CD4-positive, alpha-beta T cell treated with Interleukin-1 beta for 1 hour (primary cell): ENCODE measurements at regions not wholly inside any gene's neighbourhood (a gene's known extent, or its start where the extent isn't known, plus 50 kb on each side); places are given as distances from the start of the nearest gene placed in this dataset.
"Not testable (repeated sequence)": the region's sequence is repeated elsewhere in the genome, so short reads cannot be mapped to it uniquely, and the experiment has no call there.

Experiments
- DNase-seq, 2 donors: peaks; one replicate each; pipeline ENCODE4 v3.0.0-alpha.2; 2020 to 2022

- no peak for DNase-seq
Measured at GRCh38 chr16:86872833-86873232, 294.5 kb downstream of the FOXL1 start.

- peak in 1 of 2 donors; percentile 7 for DNase-seq
Measured at GRCh38 chr16:86874141-86874540, 295.8 kb downstream of the FOXL1 start.

- DNase-seq: no peak
Measured at GRCh38 chr16:86876499-86876898, 298.1 kb downstream of the FOXL1 start.

GRCh38 chr16:86877108-86877507 is 298.8 kb downstream of the FOXL1 start:
- no peak for DNase-seq

- DNase-seq: no peak
Measured at GRCh38 chr16:86877835-86878234, 299.5 kb downstream of the FOXL1 start.

- DNase-seq: no peak
Measured at GRCh38 chr16:86878236-86879080, 300.1 kb downstream of the FOXL1 start.

- no peak for DNase-seq
Measured at GRCh38 chr16:86879268-86879667, 300.9 kb downstream of the FOXL1 start.

- DNase-seq: no peak
Measured at GRCh38 chr16:86880316-86881117, 302.2 kb downstream of the FOXL1 start.

- no peak for DNase-seq
Measured at GRCh38 chr16:86881118-86881510, 302.8 kb downstream of the FOXL1 start.

GRCh38 chr16:86881861-86882273 is 303.5 kb downstream of the FOXL1 start:
- DNase-seq: no peak

GRCh38 chr16:86882586-86883280 is 304.4 kb downstream of the FOXL1 start:
- no peak for DNase-seq

GRCh38 chr16:86883583-86884389 is 305.4 kb downstream of the FOXL1 start:
- no peak for DNase-seq

- DNase-seq: no peak
Measured at GRCh38 chr16:86884390-86884650, 306.0 kb downstream of the FOXL1 start.

GRCh38 chr16:86885139-86885538 is 306.8 kb downstream of the FOXL1 start:
- no peak for DNase-seq

- no peak for DNase-seq
Measured at GRCh38 chr16:86886651-86887050, 308.3 kb downstream of the FOXL1 start.

GRCh38 chr16:86887416-86887815 is 309.1 kb downstream of the FOXL1 start:
- no peak for DNase-seq

GRCh38 chr16:86888231-86889053 is 310.1 kb downstream of the FOXL1 start:
- DNase-seq: no peak

- not testable (repeated sequence) for DNase-seq
Measured at GRCh38 chr16:86889054-86889366, 310.7 kb downstream of the FOXL1 start.

- no peak for DNase-seq
Measured at GRCh38 chr16:86889974-86890373, 311.6 kb downstream of the FOXL1 start.

GRCh38 chr16:86891121-86891520 is 312.8 kb downstream of the FOXL1 start:
- no peak for DNase-seq

- DNase-seq: no peak
Measured at GRCh38 chr16:86891631-86892030, 313.3 kb downstream of the FOXL1 start.

GRCh38 chr16:86892509-86892908 is 314.2 kb downstream of the FOXL1 start:
- DNase-seq: no peak
